T-helper 1 cell (primary cell): ENCODE measurements at regions not wholly inside any gene's neighbourhood (a gene's known extent, or its start where the extent isn't known, plus 50 kb on each side); places are given as distances from the start of the nearest gene placed in this dataset.
"Not testable (repeated sequence)": the region's sequence is repeated elsewhere in the genome, so short reads cannot be mapped to it uniquely, and the experiment has no call there.

ENCODE experiments used
- DNase-seq, 5 donors: peaks; one replicate each; pipeline ENCODE4 v3.0.0-alpha.2; 2012 to 2020

- DNase-seq: no peak
These were observed 168.0 kb upstream of the C1orf174 start for GRCh38 chr1:4068076-4068475.

DNA sequence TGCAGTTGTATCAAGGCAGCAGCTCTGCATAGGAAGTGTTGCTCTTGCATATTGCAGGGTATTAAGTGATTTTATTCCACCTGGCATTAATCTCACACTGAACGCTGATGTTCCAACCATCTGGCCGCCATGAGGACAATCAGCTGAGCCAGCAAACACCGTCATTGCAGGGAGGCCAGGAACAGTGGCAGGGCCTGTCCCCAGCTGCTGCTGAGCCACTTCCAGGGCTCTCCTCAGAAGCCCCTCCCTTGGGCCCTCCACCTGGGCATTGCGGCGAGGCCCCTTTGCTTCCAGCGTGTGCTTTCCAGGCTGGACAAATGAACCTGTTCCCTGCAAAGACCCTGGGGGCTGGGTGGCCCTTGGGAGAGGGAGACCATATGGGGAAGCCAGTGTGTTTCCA is 171.6 kb upstream of the C1orf174 start:
- no peak for DNase-seq

GRCh38 chr1:4072481-4073153 is 172.5 kb upstream of the C1orf174 start:
- no peak for DNase-seq

- no peak for DNase-seq
These were observed 175.6 kb upstream of the C1orf174 start for GRCh38 chr1:4075436-4076225.

DNA sequence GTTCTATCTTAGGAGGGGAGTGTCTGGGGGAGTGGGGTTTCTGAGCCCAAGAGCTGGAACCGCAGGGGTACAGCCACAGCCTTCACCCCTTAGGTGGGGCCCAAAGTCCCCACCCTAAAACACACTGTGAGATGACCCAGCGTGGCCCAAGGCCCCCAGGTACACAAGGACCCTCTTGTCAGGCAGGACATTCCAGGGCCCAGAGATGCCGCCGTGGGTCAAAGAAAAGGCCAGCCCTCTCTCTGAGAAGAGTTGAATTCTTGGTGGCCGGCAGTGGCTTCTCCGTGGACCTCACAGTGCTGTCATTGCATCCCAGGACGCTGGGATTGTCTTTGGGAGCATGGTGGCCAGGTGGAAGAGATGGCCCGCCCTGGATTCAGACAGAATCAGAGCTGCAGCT is 176.3 kb upstream of the C1orf174 start:
- DNase-seq: no peak

GRCh38 chr1:4078091-4078962 is 178.3 kb upstream of the C1orf174 start:
- not testable (repeated sequence) for DNase-seq

- no peak for DNase-seq
These were observed 179.7 kb upstream of the C1orf174 start for GRCh38 chr1:4079815-4080214.

DNA sequence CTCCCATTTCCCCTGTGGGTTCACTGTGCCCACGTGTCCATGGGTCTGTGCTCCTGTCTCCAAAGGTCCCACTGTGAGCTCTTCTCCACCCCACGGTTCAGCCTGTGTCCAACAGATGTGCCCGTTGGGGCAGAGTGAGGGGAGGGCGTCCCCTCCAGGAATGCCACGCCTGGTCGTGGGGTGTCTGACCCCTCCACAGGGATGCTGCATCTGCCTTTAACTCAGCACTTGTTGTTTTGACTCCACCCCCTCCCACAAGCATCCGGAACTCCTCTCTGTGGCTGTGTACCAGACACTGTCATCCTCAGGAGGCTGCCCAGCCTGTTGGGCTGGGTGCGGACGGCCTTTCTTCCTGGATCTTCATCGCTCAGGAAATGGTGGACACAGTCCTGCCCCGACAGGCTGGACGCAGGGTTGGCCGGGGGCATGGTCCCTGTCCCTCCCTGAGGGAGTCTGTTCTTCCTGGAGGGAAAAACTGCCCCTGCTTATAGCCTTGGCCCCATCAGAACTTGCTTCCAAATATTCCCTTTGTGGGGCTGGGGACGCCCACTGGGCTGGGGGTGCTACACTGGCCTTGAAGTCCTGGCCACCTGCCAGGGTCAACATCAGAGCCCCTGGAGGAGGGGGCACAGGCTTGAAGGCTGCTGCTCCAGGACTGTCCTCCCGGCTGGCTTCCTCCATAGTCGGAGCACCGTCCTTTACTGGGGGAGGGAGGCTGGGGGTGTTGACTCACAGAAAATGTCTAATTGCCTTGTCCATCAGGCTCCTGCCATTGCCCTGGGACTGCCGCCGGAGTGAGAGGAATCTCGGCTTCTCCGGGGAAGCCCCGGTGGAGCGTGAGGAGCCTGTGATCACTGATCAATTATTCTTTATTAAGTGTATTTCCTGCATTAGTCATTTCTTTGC is 182.0 kb upstream of the C1orf174 start:
- DNase-seq: no peak

DNA sequence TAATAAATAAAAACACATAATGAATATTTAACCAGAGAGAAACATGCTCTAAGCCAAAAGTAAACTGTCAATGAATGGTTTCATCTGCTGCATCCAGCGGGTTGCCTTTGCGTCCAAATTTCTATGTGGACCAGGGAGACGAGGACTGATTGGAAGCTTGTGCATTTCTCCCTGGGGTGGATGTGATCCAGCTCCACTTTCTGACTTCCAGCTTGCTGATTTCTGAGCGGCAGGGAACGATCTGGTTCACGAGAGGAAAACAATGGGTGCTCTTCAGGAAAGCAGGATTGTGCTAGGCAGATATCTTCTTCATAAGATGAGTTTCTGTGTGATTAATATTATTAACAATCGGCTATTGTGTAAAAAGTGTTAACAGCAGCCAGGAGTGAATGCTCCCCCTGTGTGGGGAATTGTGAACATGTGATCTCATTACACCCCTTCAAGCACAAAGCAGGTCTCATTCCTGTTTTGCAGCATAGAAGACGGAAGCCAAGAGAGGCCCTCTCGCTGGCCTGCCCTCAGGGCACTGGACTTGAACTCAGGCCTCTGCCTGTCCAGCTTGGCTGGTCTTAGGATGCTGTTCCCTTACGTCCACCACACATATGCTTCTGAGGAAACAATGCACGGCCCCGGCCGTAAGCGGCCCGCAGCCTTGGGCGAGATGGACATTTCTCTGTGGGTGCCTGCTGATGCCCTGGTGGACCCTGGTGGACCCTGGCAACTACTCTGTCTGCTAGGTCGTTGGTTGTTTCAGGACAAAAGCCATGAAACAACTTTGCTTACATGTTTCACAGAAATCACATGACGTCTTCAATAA is 183.4 kb upstream of the C1orf174 start:
- no peak for DNase-seq

DNA sequence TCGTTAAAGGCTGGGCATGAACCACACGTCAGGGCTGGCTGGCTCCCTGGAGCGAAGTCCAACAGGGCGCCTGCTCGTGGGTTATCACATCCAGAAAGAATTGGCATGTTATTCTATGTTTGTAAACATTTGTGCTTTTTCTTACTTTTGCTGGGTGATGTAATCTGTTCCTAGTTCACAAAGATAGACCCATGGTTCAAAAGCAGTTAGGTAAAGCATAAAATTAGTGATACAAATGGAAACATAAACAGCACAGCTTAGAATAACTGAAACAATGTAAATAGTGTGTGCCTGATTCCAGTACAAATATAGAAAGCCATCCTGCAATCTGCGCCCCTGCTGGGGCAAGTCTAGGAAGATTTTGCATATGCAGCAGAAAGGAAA is 184.0 kb upstream of the C1orf174 start:
- DNase-seq: no peak

DNA sequence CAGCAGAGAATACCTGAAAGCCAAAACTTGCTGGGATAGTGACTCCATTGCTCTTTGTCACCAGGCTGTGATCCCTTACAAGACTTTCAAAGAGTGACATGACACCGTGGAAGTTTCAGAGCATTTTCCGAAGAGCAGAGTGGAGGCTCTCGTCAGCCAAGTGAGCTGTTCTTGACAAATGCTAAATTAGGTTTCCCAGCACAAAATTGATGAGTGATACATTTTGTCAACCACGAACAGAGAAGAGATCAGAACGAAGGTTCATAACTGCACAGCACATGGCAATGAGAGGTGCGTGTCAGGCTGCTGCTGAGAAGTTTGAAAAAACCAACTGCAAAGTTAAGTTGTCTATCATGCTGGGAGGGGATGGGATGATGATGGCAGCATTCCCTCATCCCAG is 184.4 kb upstream of the C1orf174 start:
- DNase-seq: no peak

GRCh38 chr1:4084896-4085295 is 184.8 kb upstream of the C1orf174 start:
- no peak for DNase-seq

- no peak for DNase-seq
These were observed 185.5 kb upstream of the C1orf174 start for GRCh38 chr1:4085546-4085945.

DNA sequence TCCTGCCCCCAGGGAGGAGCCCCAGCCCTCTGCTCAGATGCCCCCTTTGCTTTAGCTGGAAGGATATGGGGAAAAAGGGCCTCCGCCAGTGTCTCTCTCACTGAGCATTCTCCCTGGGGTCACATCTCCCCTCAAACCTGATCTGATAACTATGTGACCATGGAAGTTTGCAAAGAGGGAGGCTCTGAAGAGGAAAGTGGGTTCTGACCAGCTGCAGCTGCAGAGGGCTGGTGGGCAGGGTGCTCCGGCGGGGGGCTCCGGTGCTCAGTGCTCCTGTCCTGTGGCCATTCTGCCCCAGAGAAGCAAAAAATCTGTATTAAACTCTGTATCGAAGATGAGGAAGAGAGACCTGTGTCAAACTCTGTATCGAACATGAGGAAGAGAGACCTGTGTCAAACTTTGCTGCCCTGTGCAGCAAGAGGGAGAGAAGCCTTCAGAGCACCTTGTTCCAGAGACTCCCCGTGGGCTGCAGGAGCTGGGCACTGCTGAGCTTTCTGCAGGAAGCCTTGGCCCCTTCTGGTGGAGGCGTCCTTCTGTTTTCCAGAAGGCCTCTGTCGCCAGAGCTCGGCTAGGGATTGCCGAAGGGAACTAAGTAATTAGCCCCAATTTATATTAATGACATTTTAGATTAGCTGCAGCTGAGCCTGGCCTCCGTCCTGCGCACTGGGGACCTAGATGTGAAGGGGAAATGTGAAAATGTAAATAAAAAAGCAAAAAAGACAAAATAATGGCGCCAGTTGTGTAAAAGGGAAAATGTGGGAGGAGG is 186.2 kb upstream of the C1orf174 start:
- DNase-seq: no peak

DNA sequence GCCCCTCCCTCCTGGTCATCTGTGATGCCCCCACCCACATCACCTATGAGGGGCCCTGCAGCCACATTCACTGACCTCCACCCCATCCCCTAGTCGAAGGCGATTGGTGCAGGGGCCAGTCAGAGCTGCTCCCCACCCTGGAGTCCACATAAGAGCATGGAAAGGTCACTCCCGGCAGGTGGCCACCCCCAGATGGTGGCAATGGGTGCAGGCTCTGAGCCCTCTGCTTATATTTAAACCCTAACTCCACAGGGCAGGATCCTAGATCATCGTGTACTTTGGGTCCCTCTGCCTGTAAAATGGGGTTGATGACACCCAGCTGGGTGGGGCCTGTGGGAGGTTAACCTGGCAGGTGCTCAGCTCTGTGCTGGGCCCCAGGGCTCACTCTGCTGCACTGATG is 186.8 kb upstream of the C1orf174 start:
- no peak for DNase-seq

DNA sequence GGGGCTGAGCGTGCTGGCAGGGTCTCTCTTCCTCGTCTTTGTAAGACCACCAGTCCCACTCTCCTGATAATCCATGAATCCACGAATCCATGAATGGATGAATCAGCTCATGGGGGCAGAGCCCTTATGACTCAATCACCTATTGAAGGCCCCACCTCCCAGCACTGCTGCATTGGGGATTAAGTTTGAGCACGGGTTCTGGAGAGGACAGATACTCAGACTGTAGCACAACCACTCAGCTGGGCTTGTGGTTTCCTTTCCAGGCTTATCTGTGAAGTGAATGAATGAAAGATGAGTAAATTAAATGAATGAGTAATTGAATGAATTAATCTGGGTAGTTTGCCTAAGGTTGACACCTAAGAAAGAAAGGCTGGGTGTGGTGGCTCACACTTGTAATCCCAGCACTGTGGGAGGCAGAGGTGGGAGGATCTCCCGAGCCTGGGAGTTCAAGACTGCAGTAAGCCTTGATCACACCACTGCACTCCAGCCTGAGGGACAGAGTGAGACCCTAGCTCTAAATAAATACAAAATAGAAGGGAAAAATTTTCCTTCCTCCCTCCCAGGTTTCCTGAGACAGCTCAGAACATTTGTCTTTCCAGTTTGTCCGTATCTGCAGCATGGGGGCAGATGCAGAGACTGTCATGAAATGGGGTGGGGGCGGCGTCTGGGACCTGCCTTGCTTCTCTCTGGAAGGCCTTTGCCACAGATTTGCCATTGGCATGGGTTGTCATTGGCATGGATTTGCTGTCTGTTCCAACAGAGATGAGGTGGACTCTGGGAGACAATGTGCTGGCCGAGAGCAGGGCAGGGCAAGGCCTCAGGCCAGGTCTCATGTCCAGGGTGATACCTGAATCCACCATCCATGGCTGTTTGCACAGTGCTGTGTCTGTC is 187.7 kb upstream of the C1orf174 start:
- no peak for DNase-seq

DNA sequence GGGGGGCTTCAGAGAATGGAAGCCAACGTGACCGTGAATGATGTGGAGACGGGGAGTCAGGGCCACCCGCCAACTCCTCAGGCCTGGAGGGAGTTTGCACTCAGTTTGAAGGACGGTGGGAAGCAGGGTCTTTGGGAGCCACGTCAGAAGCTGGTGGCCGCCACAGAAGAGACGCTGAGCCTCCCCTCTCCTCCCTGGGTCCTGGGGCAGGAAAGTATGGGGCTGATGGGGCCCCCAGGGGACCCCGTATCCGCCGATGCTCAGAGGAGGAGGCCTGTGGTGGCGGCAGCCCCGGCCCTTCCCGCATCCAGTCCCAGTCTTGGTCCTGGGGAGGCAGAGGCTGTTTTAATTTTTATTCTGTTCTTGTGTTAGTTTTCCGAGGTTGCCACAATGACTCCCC is 188.6 kb upstream of the C1orf174 start:
- DNase-seq: no peak

GRCh38 chr1:4089421-4090175 is 189.5 kb upstream of the C1orf174 start:
- DNase-seq: no peak

GRCh38 chr1:4090556-4090955 is 190.5 kb upstream of the C1orf174 start:
- no peak for DNase-seq
